ENCODE measurements at regions not wholly inside any gene's neighbourhood (a gene's known extent, or its start where the extent isn't known, plus 50 kb on each side); places are given as distances from the start of the nearest gene placed in this dataset.

- Histone ChIP-seq H3K36me3 (ENCODE audit: control insufficient read depth, insufficient read depth, low read length) (no peaks in the 10 kb centered on the region), H3K9me3 (ENCODE audit: control insufficient read depth, insufficient read depth, low read length) (no peaks in the 10 kb centered on the region), H3K4me1 (ENCODE audit: control insufficient read depth, insufficient read depth, low read length) (no peaks in the 10 kb centered on the region), H3K4me3 (ENCODE audit: low read depth, low read length) (no peak overlapping the region), H3K9ac (ENCODE audit: low read depth, low read length) (no peak overlapping the region), H3K27me3 (ENCODE audit: control insufficient read depth, insufficient read depth, low read length) (no peaks in the 10 kb centered on the region)
Observed at GRCh38 chr1:87821335-87821697, 492.6 kb downstream of the LMO4 start.

- Histone ChIP-seq H3K27me3 (ENCODE audit: control insufficient read depth, insufficient read depth, low read length) (no peaks in the 10 kb centered on the region), H3K4me1 (ENCODE audit: control insufficient read depth, insufficient read depth, low read length) (no peaks in the 10 kb centered on the region), H3K4me3 (ENCODE audit: low read depth, low read length) (no peak overlapping the region), H3K9me3 (ENCODE audit: control insufficient read depth, insufficient read depth, low read length) (no peaks in the 10 kb centered on the region), H3K36me3 (ENCODE audit: control insufficient read depth, insufficient read depth, low read length) (no peaks in the 10 kb centered on the region), H3K9ac (ENCODE audit: low read depth, low read length) (no peak overlapping the region)
Observed at GRCh38 chr1:87826681-87827251, 498.1 kb downstream of the LMO4 start.

- Histone ChIP-seq H3K4me1 (ENCODE audit: control insufficient read depth, insufficient read depth, low read length) (no peaks in the 10 kb centered on the region), H3K4me3 (ENCODE audit: low read depth, low read length) (no peak overlapping the region), H3K27me3 (ENCODE audit: control insufficient read depth, insufficient read depth, low read length) (no peaks in the 10 kb centered on the region), H3K9ac (ENCODE audit: low read depth, low read length) (no peak overlapping the region), H3K9me3 (ENCODE audit: control insufficient read depth, insufficient read depth, low read length) (no peaks in the 10 kb centered on the region), H3K36me3 (ENCODE audit: control insufficient read depth, insufficient read depth, low read length) (no peaks in the 10 kb centered on the region)
Observed at GRCh38 chr1:87829360-87829759, 500.7 kb downstream of the LMO4 start.

GRCh38 chr1:87830432-87830978 lies 501.8 kb downstream of the LMO4 start:
- H3K9me3 ChIP-seq (ENCODE audit: control insufficient read depth, insufficient read depth, low read length): no peaks in the 10 kb centered on the region
- H3K36me3 ChIP-seq (ENCODE audit: control insufficient read depth, insufficient read depth, low read length): no peaks in the 10 kb centered on the region
- no peaks in the 10 kb centered on the region for H3K4me1 ChIP-seq (ENCODE audit: control insufficient read depth, insufficient read depth, low read length)
- H3K27me3 ChIP-seq (ENCODE audit: control insufficient read depth, insufficient read depth, low read length): no peaks in the 10 kb centered on the region
- H3K9ac ChIP-seq (ENCODE audit: low read depth, low read length): no peak overlapping the region
- no peak overlapping the region for H3K4me3 ChIP-seq (ENCODE audit: low read depth, low read length)

- H3K36me3 ChIP-seq (ENCODE audit: control insufficient read depth, insufficient read depth, low read length): no peaks in the 10 kb centered on the region
- H3K9ac ChIP-seq (ENCODE audit: low read depth, low read length): no peak overlapping the region
- H3K9me3 ChIP-seq (ENCODE audit: control insufficient read depth, insufficient read depth, low read length): no peaks in the 10 kb centered on the region
- no peaks in the 10 kb centered on the region for H3K27me3 ChIP-seq (ENCODE audit: control insufficient read depth, insufficient read depth, low read length)
- no peak overlapping the region for H3K4me3 ChIP-seq (ENCODE audit: low read depth, low read length)
- no peaks in the 10 kb centered on the region for H3K4me1 ChIP-seq (ENCODE audit: control insufficient read depth, insufficient read depth, low read length)
Observed at GRCh38 chr1:87833166-87833565, 504.5 kb downstream of the LMO4 start.

- Histone ChIP-seq H3K9me3 (ENCODE audit: control insufficient read depth, insufficient read depth, low read length) (no peaks in the 10 kb centered on the region), H3K27me3 (ENCODE audit: control insufficient read depth, insufficient read depth, low read length) (no peaks in the 10 kb centered on the region), H3K4me1 (ENCODE audit: control insufficient read depth, insufficient read depth, low read length) (no peaks in the 10 kb centered on the region), H3K9ac (ENCODE audit: low read depth, low read length) (no peak overlapping the region), H3K36me3 (ENCODE audit: control insufficient read depth, insufficient read depth, low read length) (no peaks in the 10 kb centered on the region), H3K4me3 (ENCODE audit: low read depth, low read length) (no peak overlapping the region)
Observed at GRCh38 chr1:87834151-87834550, 505.5 kb downstream of the LMO4 start.

GRCh38 chr1:87834941-87835340 lies 506.3 kb downstream of the LMO4 start:
- Histone ChIP-seq H3K9me3 (ENCODE audit: control insufficient read depth, insufficient read depth, low read length) (no peaks in the 10 kb centered on the region), H3K27me3 (ENCODE audit: control insufficient read depth, insufficient read depth, low read length) (no peaks in the 10 kb centered on the region), H3K36me3 (ENCODE audit: control insufficient read depth, insufficient read depth, low read length) (no peaks in the 10 kb centered on the region), H3K4me3 (ENCODE audit: low read depth, low read length) (no peak overlapping the region), H3K9ac (ENCODE audit: low read depth, low read length) (no peak overlapping the region), H3K4me1 (ENCODE audit: control insufficient read depth, insufficient read depth, low read length) (no peaks in the 10 kb centered on the region)

GRCh38 chr1:87840767-87841166 lies 512.1 kb downstream of the LMO4 start:
- Histone ChIP-seq H3K4me3 (ENCODE audit: low read depth, low read length) (no peak overlapping the region), H3K9me3 (ENCODE audit: control insufficient read depth, insufficient read depth, low read length) (no peaks in the 10 kb centered on the region), H3K9ac (ENCODE audit: low read depth, low read length) (no peak overlapping the region), H3K4me1 (ENCODE audit: control insufficient read depth, insufficient read depth, low read length) (no peaks in the 10 kb centered on the region), H3K27me3 (ENCODE audit: control insufficient read depth, insufficient read depth, low read length) (no peaks in the 10 kb centered on the region), H3K36me3 (ENCODE audit: control insufficient read depth, insufficient read depth, low read length) (no peaks in the 10 kb centered on the region)

- H3K9ac ChIP-seq (ENCODE audit: low read depth, low read length): no peak overlapping the region
- H3K4me3 ChIP-seq (ENCODE audit: low read depth, low read length): no peak overlapping the region
- no peaks in the 10 kb centered on the region for H3K4me1 ChIP-seq (ENCODE audit: control insufficient read depth, insufficient read depth, low read length)
- no peaks in the 10 kb centered on the region for H3K9me3 ChIP-seq (ENCODE audit: control insufficient read depth, insufficient read depth, low read length)
- no peaks in the 10 kb centered on the region for H3K36me3 ChIP-seq (ENCODE audit: control insufficient read depth, insufficient read depth, low read length)
- H3K27me3 ChIP-seq (ENCODE audit: control insufficient read depth, insufficient read depth, low read length): no peaks in the 10 kb centered on the region
Observed at GRCh38 chr1:87841332-87841731, 512.7 kb downstream of the LMO4 start.

GRCh38 chr1:87842156-87842555 lies 513.5 kb downstream of the LMO4 start:
- no peak overlapping the region for H3K9ac ChIP-seq (ENCODE audit: low read depth, low read length)
- no peaks in the 10 kb centered on the region for H3K27me3 ChIP-seq (ENCODE audit: control insufficient read depth, insufficient read depth, low read length)
- H3K9me3 ChIP-seq (ENCODE audit: control insufficient read depth, insufficient read depth, low read length): no peaks in the 10 kb centered on the region
- no peaks in the 10 kb centered on the region for H3K36me3 ChIP-seq (ENCODE audit: control insufficient read depth, insufficient read depth, low read length)
- no peak overlapping the region for H3K4me3 ChIP-seq (ENCODE audit: low read depth, low read length)
- H3K4me1 ChIP-seq (ENCODE audit: control insufficient read depth, insufficient read depth, low read length): no peaks in the 10 kb centered on the region

- H3K9ac ChIP-seq (ENCODE audit: low read depth, low read length): no peak overlapping the region
- H3K4me3 ChIP-seq (ENCODE audit: low read depth, low read length): no peak overlapping the region
- no peaks in the 10 kb centered on the region for H3K9me3 ChIP-seq (ENCODE audit: control insufficient read depth, insufficient read depth, low read length)
- no peaks in the 10 kb centered on the region for H3K4me1 ChIP-seq (ENCODE audit: control insufficient read depth, insufficient read depth, low read length)
- no peaks in the 10 kb centered on the region for H3K36me3 ChIP-seq (ENCODE audit: control insufficient read depth, insufficient read depth, low read length)
- H3K27me3 ChIP-seq (ENCODE audit: control insufficient read depth, insufficient read depth, low read length): no peaks in the 10 kb centered on the region
Observed at GRCh38 chr1:87844251-87844650, 515.6 kb downstream of the LMO4 start.

GRCh38 chr1:87851490-87851889 lies 522.8 kb downstream of the LMO4 start:
- H3K4me1 ChIP-seq (ENCODE audit: control insufficient read depth, insufficient read depth, low read length): no peaks in the 10 kb centered on the region
- no peaks in the 10 kb centered on the region for H3K36me3 ChIP-seq (ENCODE audit: control insufficient read depth, insufficient read depth, low read length)
- H3K4me3 ChIP-seq (ENCODE audit: low read depth, low read length): no peak overlapping the region
- no peak overlapping the region for H3K9ac ChIP-seq (ENCODE audit: low read depth, low read length)
- no peaks in the 10 kb centered on the region for H3K27me3 ChIP-seq (ENCODE audit: control insufficient read depth, insufficient read depth, low read length)
- no peaks in the 10 kb centered on the region for H3K9me3 ChIP-seq (ENCODE audit: control insufficient read depth, insufficient read depth, low read length)
